Esophagus muscularis mucosa (tissue), 3 donors: ENCODE measurements at regions not wholly inside any gene's neighbourhood (a gene's known extent, or its start where the extent isn't known, plus 50 kb on each side); places are given as distances from the start of the nearest gene placed in this dataset.

ENCODE experiments used
- POLR2A ChIP-seq: fragments of 450-650 bp; IDR thresholded peaks from one replicate; pipeline ENCODE4 v1.6.1; 2017; ENCODE audit warnings: antibody characterized with exemption, moderate library complexity, mild to moderate bottlenecking, low read depth
- POLR2AphosphoS5 ChIP-seq, 2 donors: sonication (generic); formaldehyde crosslinking; IDR thresholded peaks; one replicate each; pipeline ENCODE4 v1.6.1; 2017; ENCODE audit warnings: antibody characterized with exemption in 2 of 2
- TF ChIP-seq, protein P1 (sequence below), 3 experiments: fragments of 200-600 bp in 2 of 3; fragments of 450-650 bp in 1 of 3; sonication (generic) in 2 of 3; IDR thresholded peaks; one replicate each; pipeline ENCODE4 v1.5.1; 2017 to 2019; ENCODE audit warnings: antibody characterized with exemption in 3 of 3, mild to moderate bottlenecking in 2 of 3, moderate library complexity in 1 of 3

DNA sequence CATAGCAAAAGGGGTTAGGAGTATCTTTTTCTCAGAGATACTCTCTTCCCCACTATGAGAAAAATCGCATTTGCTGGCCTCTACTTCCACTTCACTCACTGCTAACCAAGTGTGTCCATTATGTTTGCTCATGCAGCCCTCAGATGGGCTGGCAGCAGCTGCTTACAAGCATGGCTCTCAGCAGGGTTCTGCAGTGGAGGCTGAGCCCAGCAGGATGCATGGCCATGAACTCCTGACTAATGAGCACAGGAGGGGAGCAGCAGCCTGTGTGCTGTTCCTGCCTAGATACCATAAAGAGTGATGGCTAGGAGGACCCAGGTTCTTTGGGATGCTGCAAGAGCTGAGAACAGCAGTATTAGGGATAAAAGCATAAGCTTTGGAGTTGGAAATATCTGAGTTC lies 316.9 kb upstream of the THSD7B start:
- TF ChIP-seq, protein P1, sequence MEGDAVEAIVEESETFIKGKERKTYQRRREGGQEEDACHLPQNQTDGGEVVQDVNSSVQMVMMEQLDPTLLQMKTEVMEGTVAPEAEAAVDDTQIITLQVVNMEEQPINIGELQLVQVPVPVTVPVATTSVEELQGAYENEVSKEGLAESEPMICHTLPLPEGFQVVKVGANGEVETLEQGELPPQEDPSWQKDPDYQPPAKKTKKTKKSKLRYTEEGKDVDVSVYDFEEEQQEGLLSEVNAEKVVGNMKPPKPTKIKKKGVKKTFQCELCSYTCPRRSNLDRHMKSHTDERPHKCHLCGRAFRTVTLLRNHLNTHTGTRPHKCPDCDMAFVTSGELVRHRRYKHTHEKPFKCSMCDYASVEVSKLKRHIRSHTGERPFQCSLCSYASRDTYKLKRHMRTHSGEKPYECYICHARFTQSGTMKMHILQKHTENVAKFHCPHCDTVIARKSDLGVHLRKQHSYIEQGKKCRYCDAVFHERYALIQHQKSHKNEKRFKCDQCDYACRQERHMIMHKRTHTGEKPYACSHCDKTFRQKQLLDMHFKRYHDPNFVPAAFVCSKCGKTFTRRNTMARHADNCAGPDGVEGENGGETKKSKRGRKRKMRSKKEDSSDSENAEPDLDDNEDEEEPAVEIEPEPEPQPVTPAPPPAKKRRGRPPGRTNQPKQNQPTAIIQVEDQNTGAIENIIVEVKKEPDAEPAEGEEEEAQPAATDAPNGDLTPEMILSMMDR (IDR thresholded peaks at IDR 0.05) = no peak
- TF ChIP-seq POLR2A (no peak), POLR2AphosphoS5 (IDR thresholded peaks at IDR 0.05) (no peak)
